T-helper 22 cell (primary cell): ENCODE measurements at regions not wholly inside any gene's neighbourhood (a gene's known extent, or its start where the extent isn't known, plus 50 kb on each side); places are given as distances from the start of the nearest gene placed in this dataset.

Experiments used
- DNase-seq: peaks from one replicate; pipeline ENCODE4 v3.0.0-alpha.2; 2020; ENCODE audit warnings: low read depth

DNA sequence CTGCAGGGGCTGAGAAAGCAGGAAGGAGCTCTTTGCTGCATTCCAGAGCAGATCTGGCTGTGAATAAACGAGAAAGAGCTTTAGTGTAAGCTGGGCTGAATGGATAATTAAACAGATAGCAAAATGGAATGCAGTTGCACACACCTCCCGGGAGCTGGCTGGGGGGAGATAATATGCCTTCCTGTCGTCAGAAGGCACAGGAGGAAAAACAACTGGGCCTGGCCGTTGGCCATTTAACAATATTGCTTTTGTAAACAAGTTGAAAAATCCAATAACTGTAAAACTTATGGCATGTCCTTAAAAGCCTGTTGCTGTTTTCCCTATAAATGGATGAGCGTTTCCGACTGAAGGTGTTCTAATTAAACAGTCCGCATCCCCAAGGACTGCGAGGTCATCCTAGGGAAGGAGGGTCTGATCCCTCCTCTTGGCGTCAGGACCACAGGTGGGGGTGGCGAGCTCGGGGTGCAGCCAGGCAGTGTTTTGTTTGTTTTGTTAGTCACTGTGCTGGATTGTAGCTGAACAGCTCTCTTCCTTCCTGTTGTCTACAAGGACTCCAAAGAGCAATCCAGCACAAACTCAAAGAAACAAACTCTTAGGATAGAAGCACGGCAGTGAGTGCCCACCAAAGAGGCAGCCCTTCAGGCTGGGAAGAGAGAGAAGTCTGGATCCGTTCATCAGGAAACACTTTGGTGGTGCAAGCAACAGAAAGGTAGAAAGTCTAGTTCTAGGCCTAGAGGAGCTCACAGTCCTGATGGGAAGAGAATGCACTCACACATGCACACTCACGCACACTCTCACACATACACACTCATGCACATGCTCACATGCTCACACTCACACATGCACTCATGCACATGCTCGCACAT lies 133.4 kb upstream of the SMAD3 start:
- DNase-seq, result no peak

DNA sequence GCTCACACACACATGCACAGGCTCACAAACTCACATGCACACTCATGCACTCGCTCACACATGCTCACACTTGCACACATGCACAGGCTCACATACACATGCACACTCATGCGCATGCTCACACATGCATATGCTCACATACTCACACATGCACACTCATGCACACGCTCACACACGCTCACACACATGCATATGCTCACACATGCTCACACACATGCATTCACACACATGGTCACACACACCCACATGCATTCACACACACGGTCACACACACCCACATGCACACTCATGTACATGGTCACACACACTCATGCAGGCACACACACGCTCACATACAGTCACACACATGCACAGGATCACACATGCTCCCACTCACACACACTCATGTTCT lies 132.8 kb upstream of the SMAD3 start:
- DNase-seq, result no peak

DNA sequence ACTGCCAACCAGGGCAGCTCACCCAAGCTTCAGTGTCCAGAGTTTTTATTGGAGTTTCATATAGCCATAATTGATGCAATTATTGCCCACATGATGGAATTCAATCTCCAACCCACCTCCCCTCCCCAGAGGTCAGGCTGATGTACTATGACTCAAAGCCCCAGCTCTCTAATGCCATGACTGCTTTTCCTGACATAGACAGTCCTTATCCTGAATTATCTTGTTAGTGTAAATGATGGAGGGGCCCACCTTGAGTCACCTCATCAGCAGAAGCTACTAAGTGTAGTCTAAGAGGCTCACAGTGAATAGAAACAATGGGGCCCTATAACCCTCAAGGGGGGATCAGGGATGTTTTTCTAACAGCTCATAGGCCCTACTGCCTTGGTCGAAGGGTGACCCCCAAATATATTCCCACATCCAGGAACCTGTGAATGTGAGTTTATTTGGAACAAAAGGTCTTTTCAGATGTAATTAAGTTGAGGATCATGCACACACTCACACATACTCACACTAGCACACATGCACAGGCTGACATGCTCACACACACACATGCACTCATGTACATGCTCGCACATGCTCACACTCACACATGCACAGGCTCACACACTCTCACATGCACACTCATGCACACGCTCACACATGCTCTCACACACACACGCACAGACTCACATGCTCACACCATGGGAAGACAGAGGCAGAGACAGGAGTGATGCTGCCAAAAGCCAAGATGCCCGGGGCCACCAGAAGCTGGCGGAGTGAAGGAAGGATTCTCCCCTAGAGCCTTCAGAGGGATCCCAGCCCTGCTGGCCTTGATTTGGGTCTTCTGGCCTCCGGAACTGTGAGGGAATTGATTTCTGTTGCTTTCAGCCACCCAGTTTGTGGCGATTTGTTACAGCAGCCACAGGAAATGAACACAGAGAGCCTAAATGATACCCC lies 131.2 kb upstream of the SMAD3 start:
- no peak for DNase-seq

DNA sequence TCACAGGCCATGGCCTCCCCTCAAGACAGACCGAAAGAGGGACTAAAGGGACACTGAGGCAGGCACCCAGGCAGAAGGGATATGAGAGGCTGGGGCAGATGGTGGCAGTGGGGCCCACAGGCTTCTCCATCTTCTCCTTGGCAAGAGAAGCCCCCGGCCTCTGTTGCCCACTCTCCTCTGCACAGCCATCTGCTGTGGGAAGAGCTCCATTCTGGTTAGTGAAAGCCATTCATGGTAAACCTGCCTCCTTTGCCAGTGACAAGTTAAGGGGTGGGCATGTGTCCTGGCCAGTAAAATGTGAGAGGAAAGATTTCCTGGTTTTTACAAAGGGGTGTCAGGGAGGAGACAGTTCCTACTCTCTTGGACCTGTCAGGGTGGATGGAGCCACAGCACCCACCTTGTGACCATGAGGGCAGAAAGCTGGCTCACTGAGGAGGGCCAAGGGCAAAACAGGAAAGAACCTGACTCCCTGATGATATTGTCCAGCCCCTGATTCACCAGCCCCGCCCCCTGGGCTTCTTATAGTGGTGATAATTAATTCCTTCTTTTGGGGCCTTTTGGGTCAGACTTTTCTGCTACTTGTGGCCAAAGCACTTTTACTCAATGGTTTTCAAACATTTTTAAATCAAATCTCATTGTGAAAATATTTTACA lies 130.4 kb upstream of the SMAD3 start:
- no peak for DNase-seq

DNA sequence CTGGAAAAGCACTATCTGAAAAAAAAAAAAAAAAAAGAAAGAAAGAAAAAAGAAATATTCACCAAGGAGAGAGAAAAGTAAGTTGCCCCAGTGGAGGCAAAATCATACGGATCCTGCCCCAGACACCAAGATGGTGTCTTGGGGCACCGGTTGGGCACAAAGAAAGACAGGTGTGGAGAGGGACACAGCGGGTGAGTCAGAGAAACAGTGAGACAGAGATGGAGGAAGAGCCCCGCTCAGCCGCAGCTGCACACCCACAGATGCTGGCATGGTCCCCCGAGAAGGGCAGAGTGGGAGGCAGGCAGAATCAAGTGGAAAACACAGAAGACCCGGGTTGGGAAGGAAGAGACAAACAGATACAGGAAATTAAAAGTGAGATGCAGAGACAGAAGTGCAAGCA lies 129.7 kb upstream of the SMAD3 start:
- no peak for DNase-seq

DNA sequence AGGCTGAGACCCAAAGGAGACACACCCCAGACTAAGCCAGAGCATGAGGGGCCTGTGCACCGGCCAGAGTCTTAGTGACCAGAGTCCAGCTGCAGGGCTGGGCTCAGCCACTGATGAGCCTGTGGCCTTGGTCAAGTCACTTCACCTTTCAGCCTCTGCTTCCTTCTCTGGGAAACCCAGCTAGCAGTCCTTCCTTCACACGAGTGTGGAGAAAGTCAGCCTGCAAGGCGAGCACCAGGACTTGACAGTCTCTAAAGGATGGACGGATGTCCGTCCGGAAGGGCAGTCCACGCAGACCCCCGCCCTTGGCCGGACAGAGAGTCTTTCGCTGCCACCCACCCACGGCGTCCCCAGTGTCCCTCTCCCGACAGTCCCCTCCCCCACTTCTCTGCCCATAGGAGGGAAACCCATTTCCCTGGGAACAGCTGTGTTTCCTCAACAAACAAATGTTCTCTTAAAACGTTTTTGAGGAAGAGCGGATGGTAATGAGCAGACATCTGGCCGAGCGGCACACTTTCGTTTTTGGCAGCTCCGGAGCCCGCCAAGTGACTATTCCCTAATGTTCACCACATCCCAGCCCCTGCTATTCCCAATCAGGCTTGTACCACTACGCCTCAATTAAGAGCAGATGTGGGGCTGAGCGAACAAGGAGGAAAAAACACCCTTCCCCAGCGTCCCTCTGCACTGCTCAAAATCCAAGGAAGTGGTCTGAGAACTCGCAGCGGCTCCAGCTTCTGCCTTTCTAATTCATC lies 129.1 kb upstream of the SMAD3 start:
- DNase-seq, result no peak

DNA sequence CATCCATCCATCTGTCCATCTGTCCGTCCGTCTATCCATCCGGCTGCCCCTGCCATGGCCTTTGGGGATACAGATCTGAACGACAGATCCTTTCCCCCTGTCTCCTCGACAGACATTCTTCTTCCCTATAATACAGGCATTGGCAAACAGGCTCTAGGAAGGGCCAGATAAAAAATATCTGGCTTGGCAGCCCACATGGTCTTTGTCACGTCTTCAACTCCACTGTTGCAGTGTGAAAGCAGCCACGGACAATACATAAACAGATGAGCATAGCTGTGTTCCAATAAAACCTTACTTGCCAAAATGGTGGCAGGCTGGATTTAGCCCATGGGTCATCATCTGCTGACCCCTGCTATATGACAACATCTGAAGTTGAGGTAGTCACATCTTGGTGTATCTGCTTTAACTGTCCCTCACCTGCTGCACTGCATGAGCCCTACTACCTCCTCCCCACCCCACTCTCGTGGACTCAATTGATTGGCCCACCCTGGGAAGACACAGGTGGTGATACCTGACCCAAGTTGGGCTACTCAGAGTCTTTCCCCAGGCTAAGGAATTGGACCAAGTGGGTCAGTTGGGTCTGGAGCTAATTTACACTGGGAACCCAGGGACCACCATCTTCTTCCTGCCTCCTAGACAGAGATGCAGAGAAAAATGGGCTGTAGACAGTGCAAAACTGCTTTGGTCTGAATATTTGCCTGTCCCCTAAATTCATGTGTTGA lies 128.4 kb upstream of the SMAD3 start:
- DNase-seq, result no peak

DNA sequence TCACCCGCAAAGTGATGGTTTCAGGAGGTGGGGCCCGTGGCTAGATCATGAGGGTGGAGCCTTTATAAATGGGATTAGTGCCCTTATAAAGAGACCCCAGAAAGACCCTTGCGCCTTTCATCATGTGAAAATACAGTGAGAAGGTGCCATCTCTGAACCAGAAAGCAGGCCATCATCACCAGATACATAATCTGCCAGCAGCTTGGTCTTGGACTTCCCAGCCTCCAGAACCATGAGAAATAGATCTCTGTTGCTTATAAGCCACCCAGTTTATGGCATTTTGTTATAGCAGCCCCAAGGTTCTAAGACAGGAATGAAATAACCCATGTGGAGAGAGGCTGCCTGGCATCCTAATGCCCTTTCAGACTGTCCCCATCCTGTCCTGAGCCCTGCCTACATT lies 127.8 kb upstream of the SMAD3 start:
- no peak for DNase-seq

DNA sequence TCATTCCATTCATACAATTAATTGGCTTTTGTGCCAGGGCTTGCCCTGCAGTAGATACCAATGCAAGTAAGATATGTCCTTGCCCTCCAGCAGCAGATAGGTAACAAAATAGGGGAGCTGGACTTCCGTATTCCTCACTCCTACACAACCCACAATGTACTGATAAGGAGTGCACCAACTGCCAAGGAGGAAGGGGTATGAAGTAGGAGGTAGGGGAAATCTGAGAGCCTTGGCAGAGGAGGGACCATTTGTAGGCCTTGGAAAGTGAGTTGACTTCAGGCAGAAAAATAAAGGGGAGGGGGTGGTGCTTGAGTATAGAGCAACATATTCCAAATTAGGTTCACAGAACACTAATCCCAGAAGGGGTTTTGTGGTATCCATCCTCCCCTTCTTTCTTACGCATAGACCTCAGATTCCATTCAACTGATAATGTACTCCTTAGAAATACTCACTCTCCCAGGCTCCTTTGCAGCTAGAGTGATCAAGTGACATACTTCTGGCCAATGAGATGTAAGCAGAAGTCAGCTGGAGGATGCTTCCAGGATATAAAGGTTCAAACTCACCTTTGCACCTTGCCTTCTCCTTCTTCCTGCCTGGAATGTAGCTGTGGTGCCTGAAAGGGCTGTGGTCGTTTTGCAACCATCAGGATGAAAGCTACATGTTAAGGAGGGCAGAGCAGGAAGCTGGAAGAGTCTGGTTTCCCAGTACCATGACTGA lies 127.1 kb upstream of the SMAD3 start:
- no peak for DNase-seq

DNA sequence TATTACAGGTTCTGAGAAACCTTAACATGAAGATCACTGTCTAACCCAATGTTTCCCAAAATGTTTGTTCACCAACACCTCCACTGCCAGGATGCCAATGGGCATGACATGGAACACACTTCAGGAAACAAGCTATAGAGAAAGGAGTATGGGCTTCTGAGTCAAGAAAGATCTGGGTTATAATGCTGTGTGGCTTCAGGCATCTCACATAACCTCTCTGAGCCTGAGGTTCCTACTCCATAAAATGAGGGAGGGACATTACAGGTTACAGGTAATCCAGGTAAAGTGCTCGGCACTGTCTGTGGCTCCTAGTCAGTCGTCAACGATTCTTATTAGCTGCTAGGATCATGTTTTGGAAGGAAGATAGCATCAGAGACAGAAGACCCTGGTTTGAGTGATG lies 126.4 kb upstream of the SMAD3 start:
- DNase-seq, result no peak

DNA sequence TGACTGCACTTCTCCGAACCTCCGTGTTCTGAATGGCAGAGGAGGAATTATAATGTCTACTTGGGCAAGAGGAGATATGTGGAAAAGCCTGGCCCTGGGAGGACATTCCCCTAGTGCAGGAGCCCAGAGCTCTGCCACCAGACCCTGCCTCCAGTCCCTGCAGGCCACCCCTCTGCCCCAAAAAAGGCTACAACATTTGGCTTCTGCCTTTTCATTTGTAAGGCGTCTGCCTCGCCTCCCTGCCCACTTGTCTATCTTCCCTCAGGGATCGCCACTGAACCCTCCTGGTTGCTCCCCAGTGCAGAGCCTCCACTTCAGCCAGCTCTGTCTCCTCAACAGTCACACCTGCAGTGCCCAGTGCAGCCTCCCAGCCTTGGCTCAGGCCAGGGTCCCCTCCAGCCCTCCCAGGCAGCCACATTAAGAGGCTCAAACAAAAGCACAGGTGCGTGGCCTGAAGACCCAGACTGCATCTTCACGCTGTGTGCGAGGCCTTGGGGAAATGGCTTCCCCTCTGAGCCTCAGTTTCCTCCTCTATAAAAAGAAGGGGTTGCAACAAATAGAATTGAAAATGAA lies 125.9 kb upstream of the SMAD3 start:
- no peak for DNase-seq

DNA sequence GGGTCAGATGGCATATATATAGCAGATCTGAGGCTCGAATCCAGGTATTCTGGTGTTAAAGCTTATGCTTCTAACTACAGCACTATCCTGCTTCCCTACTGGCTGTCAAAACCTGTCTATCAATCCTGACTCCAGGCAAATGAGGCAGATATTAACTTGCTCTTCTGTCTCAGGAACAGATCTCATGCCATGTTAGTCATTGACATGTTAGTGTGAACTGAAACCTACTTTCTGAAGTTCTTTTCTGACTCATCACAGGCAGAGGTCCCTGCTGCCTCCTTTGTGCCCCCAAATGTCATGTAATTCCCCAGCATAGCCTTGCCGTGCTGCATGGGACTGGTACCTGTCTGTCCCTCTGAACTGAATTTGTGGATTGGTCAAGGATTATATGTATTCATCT lies 125.0 kb upstream of the SMAD3 start:
- no peak for DNase-seq

DNA sequence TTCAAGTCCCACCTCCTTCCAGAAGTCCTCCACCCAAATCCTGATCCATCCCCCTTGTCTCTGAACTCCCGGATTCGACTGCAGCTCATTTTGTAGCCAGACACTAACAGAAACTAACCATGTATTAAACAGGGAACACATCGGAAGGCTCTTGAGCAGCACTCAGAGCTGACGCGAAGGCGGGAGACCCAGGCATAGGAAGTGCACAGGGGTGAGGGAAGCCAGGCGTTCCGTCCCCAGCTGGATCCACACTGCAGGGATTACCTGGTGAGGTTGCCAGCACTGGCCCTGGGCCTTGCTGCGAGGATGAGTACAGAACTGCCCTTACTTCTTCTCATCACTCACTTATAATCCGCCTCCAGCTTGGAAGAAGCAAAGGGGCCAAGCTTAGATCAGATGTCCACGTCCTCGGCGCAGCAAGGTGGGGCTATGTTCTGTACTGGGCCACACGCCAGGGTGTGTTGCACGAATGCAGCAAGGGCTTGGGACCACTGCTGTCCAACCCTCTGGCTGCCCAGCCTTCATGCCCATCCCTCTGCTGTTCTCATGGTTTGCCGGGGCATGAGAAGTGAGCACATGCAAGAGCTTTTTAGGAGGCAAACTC lies 124.2 kb upstream of the SMAD3 start:
- no peak for DNase-seq

DNA sequence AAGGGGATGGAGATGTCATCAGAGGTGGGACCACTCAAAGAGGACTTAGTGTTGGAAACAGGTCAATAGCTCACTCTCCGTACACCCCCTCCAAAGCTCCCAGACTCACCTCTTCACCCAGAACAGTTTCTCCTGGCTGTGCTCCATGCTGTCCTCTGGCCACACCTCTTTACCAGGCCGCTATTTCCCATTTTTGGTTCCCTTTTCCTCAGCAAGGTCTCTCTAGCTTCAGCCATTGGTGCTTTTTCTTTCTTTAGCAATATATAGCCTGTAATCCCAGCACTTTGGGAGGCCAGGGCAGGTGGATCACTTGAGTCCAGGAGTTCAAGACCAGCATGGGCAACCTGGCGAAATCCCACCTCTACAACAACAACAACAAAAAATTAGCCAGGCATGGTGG lies 123.6 kb upstream of the SMAD3 start:
- DNase-seq, result no peak

DNA sequence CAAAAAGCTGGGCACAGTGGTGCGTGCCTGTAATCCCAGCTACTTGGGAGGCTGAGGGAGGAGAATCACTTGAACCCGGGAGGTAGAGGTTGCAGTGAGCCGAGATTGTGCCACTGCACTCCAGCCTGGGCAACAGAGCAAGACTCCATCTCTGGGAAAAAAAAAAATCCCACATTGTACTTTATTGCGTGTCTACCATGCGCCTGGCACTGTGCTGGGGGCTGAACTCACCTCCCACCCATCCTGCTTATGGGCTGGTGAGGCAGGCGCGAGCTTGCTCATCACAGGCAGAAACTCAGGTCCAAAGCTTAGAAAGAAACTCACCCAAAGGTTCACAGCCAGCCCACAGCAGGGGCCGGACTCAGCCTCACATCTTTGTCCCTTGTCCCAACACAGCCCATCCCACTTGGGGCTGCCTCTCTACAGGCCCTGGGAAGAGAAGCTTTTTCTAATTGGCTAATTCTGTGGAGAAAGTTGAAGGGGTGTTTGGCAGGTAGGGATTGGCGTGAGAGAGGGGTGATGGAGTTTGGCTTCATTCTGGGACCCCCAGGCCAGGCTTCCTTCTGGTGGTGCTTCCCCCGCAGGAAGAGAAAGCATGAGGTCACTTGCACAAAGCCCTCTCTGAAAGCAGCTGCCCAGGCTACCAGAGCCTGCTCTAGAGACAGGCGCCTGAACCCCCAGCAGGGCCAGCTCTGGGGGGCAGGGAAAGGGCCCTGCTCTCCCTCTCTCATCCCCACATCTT lies 122.6 kb upstream of the SMAD3 start:
- no peak for DNase-seq

DNA sequence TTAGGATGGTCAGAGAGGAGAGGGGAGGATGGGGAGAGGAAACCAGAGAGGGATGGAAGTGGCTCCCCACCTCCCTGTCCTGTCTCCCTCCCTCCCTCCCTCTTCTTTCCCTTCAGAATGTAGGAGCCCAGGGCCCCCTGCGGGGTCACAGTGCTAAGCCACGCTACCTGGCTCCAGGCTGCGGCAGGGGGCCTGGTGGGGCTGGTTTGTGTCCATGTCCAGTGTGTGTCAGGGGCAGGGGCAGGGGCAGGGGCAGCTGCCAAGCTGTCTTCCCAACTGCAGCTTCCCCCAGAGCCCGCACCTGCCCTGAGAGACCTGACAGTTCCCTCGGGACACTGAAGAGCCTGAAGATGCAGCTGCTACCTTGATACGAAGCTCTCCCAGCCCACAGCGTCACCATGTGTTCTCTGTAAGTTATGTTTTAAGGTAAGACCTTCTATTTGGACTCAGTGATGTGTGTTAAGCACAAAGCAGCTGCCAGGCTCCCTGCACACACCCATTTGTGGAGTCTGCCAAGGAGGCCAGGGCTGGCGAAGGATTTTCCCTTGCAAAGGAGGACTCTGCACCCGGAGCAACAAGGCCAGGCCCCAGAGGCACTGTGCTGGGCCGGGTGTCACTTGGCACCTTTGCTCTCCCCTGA lies 121.8 kb upstream of the SMAD3 start:
- DNase-seq, result no peak

DNA sequence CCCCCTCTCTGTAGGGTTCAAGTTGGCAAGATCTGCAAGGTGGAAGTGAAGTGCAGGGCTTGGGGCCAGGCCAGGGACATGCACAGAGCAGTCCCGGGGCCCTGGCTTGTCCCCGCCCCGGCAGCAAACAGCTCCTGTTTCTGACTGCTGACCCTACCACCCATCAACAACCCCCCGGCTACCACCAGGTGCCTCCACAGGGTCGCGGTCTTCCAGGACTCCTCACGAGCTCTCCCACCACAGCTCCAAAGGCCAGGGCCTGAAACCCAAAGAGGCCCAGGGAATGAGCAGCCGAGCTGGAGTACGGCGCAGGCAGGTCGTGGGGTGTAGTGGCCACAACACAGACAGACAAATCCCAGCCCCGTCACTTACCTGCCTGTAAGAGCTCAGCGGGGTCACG lies 121.3 kb upstream of the SMAD3 start:
- DNase-seq, result no peak

DNA sequence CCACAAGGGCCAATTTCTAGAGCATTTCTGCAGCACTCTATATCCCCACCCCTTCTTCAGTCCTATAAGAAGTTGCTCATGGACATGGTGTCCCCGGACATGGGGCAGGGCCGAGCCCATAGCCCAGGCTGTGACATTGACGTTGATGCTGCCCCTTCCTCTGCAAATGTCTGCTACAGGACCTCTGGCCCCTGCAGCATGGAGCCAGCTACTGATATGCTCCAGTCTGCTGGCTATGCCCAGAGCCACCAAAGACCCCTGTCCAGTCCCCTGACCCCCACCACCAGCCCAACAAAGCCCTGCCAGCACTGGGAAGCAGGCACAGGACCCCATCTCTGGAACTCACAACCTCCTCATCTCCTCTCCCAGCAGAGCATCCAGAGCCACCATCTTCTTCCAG lies 120.1 kb upstream of the SMAD3 start:
- no peak for DNase-seq

DNA sequence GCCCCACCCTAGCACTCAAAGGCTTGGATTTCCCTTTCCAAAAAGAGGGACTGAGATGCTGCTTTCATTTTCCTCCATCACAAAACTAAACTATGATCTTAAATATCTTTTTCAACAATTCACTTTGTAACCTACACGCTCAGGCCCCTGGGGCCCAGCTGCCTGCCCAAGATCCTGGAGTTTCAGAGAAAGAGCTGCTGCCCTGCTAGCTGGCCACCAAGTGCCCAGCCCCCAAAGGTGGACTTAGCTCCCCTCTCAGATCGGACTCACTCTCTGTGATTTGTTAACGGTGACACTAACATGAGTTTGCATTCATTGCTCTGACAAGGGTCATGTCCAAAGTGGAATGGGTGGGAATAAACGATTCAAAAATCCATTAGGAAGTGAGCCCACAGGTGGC lies 119.6 kb upstream of the SMAD3 start:
- DNase-seq, result no peak
